HCT116 (cell line): ENCODE measurements at regions not wholly inside any gene's neighbourhood (a gene's known extent, or its start where the extent isn't known, plus 50 kb on each side); places are given as distances from the start of the nearest gene placed in this dataset.

ENCODE experiments used
- CTCF ChIP-seq, 3 experiments: fragments of 200-600 bp in 1 of 3; sonication (generic) in 1 of 3; IDR thresholded peaks in 2 of 3; conservative IDR thresholded peaks in 1 of 3; 2 replicates each; pipeline ENCODE4 v1.5.1; 2012 to 2017; ENCODE audit warnings: low read depth in 2 of 3, low read length in 2 of 3, antibody characterized with exemption in 1 of 3, borderline replicate concordance in 1 of 3, control low read depth in 1 of 3, mild to moderate bottlenecking in 1 of 3, mixed read lengths in 1 of 3, mixed run types in 1 of 3, moderate library complexity in 1 of 3; ENCODE audit not compliant: insufficient read depth in 1 of 3
- ELF1 ChIP-seq: IDR thresholded peaks from 2 replicates; pipeline ENCODE4 v1.6.1; 2012; ENCODE audit warnings: low read depth, borderline replicate concordance
- EZH2 ChIP-seq: fragments of 200-600 bp; sonication (generic); IDR thresholded peaks from 2 replicates; pipeline ENCODE4 v1.6.1; 2017; ENCODE audit warnings: antibody characterized with exemption, mixed run types
- JUND ChIP-seq: IDR thresholded peaks from 2 replicates; pipeline ENCODE4 v1.6.1; 2012
- MAX ChIP-seq: IDR thresholded peaks from 2 replicates; pipeline ENCODE4 v1.6.1; 2012
- POLR2A ChIP-seq: IDR thresholded peaks from 2 replicates; pipeline ENCODE4 v1.7.0; 2011; ENCODE audit warnings: borderline replicate concordance; ENCODE audit not compliant: insufficient read depth, insufficient read length; ENCODE audit errors: extremely low read depth
- ZNF274 ChIP-seq: fragments of 200-500 bp; sonication (Bioruptor generic); IDR thresholded peaks from 2 replicates; pipeline ENCODE4 v1.6.1; 2014; ENCODE audit warnings: mild to moderate bottlenecking, low read depth, low read length, inconsistent platforms

GRCh38 chr19:31449379-31449778 lies 100.1 kb upstream of the TSHZ3 start:
- TF ChIP-seq ZNF274 (no peak), CTCF (IDR thresholded peaks at IDR 0.05 in 2 of 3, conservative IDR thresholded peaks at IDR 0.05 in 1 of 3; ENCODE audit: borderline replicate concordance in 1 of 3, insufficient read depth in 1 of 3, low read depth in 2 of 3, low read length in 2 of 3) (no peak), EZH2 (no peak), JUND (no peak), POLR2A (no peak), MAX (no peak), ELF1 (no peak)
